Peyer's patch (tissue), 4 donors: ENCODE measurements at regions not wholly inside any gene's neighbourhood (a gene's known extent, or its start where the extent isn't known, plus 50 kb on each side); places are given as distances from the start of the nearest gene placed in this dataset.
A peak's percentile ranks its signal among the peaks of the same experiment; 100 is the strongest.

Experiments
- DNase-seq, 3 donors: peaks; one replicate each; pipeline ENCODE4 v3.0.0-alpha.2; 2017 to 2019
- H3K27ac ChIP-seq, 4 donors: fragments of 200-600 bp; sonication (generic); one replicate each; pipeline ENCODE4 v1.5.1; 2016 to 2019
- H3K27me3 ChIP-seq, 2 donors: fragments of 200-600 bp; sonication (generic); one replicate each; pipeline ENCODE4 v1.5.1; 2019
- H3K36me3 ChIP-seq, 3 donors: fragments of 200-600 bp; sonication (generic); one replicate each; pipeline ENCODE4 v1.5.1; 2016 to 2019
- H3K4me1 ChIP-seq, 4 donors: fragments of 200-600 bp; sonication (generic); one replicate each; pipeline ENCODE4 v1.5.1; 2016 to 2019
- H3K4me3 ChIP-seq, 4 donors: fragments of 200-600 bp; sonication (generic); 1 replicate in 3 of 4; 2 replicates in 1 of 4; pipeline ENCODE4 v1.5.1; 2016 to 2019; ENCODE audit warnings: mild to moderate bottlenecking in 1 of 4
- H3K9me3 ChIP-seq, 4 donors: fragments of 200-600 bp; sonication (generic); one replicate each; pipeline ENCODE4 v1.5.1; 2016 to 2019; ENCODE audit warnings: mild to moderate bottlenecking in 1 of 4
- CTCF ChIP-seq, 6 experiments: fragments of 450-650 bp in 4 of 6; fragments of 200-600 bp in 2 of 6; sonication (generic) in 1 of 6; IDR thresholded peaks; one replicate each; pipeline ENCODE4 v1.5.1; 2017 to 2019; ENCODE audit warnings: antibody characterized with exemption in 6 of 6, mild to moderate bottlenecking in 3 of 6, moderate library complexity in 1 of 6
- POLR2A ChIP-seq, 2 donors: fragments of 450-650 bp; IDR thresholded peaks; one replicate each; pipeline ENCODE4 v1.5.1; 2017; ENCODE audit warnings: antibody characterized with exemption in 2 of 2, mild to moderate bottlenecking in 2 of 2, moderate library complexity in 2 of 2

GRCh38 chr12:91395628-91396135 is 213.1 kb upstream of the DCN start:
- DNase-seq = no peak
- no peaks in the 10 kb centered on the region for H3K4me1 ChIP-seq
- H3K9me3 ChIP-seq = peaks cover 0 to 2% (median 0%) of the 10 kb centered on the region in 4 donors
- H3K27ac ChIP-seq = peak overlapping the region in 1 of 4 donors; percentile 35
- H3K27me3 ChIP-seq = no peaks in the 10 kb centered on the region
- TF ChIP-seq CTCF (IDR thresholded peaks at IDR 0.05) (no peak), POLR2A (IDR thresholded peaks at IDR 0.05) (no peak)
- H3K4me3 ChIP-seq = no peak overlapping the region
- no peaks in the 10 kb centered on the region for H3K36me3 ChIP-seq

- peaks cover 0 to 3% (median 0%) of the 10 kb centered on the region in 4 donors for H3K9me3 ChIP-seq
- TF ChIP-seq CTCF (IDR thresholded peaks at IDR 0.05) (no peak), POLR2A (IDR thresholded peaks at IDR 0.05) (no peak)
- DNase-seq = peak in 2 of 3 donors; percentile 49 to 52
Observed at GRCh38 chr12:91394903-91395302, 212.3 kb upstream of the DCN start.

GRCh38 chr12:91388573-91388972 is 206.0 kb upstream of the DCN start:
- Histone ChIP-seq H3K9me3 (peaks cover 0 to 5% (median 0%) of the 10 kb centered on the region in 4 donors), H3K36me3 (no peaks in the 10 kb centered on the region), H3K27ac (peak overlapping the region in 1 of 4 donors; percentile 2), H3K27me3 (no peaks in the 10 kb centered on the region), H3K4me1 (no peaks in the 10 kb centered on the region), H3K4me3 (no peak overlapping the region)
- no peak for DNase-seq
- TF ChIP-seq CTCF (IDR thresholded peaks at IDR 0.05) = no peak
- TF ChIP-seq POLR2A (IDR thresholded peaks at IDR 0.05) = no peak

More at GRCh38 chr12:91394903-91395302, 212.3 kb upstream of the DCN start:
- Histone ChIP-seq H3K27me3 (no peaks in the 10 kb centered on the region), H3K36me3 (no peaks in the 10 kb centered on the region), H3K4me1 (no peaks in the 10 kb centered on the region), H3K27ac (peak overlapping the region in 1 of 4 donors; percentile 1), H3K4me3 (no peak overlapping the region)

- Histone ChIP-seq H3K36me3 (no peaks in the 10 kb centered on the region), H3K4me1 (no peaks in the 10 kb centered on the region), H3K9me3 (peaks cover 0 to 5% (median 0%) of the 10 kb centered on the region in 4 donors), H3K4me3 (no peak overlapping the region), H3K27ac (peak overlapping the region in 1 of 4 donors; percentile 2), H3K27me3 (no peaks in the 10 kb centered on the region)
- no peak for DNase-seq
- TF ChIP-seq CTCF (IDR thresholded peaks at IDR 0.05) (no peak), POLR2A (IDR thresholded peaks at IDR 0.05) (no peak)
Observed at GRCh38 chr12:91387461-91388134, 205.0 kb upstream of the DCN start.

- H3K27ac ChIP-seq = no peak overlapping the region
- H3K27me3 ChIP-seq = no peaks in the 10 kb centered on the region
- H3K36me3 ChIP-seq = no peaks in the 10 kb centered on the region
- DNase-seq = no peak
- H3K9me3 ChIP-seq = peaks cover 0 to under 1% (median 0%) of the 10 kb centered on the region in 4 donors
- H3K4me3 ChIP-seq = no peak overlapping the region
- TF ChIP-seq POLR2A (IDR thresholded peaks at IDR 0.05) = no peak
- no peak for TF ChIP-seq CTCF (IDR thresholded peaks at IDR 0.05)
- no peaks in the 10 kb centered on the region for H3K4me1 ChIP-seq
Observed at GRCh38 chr12:91384806-91385205, 202.2 kb upstream of the DCN start.
